Erythroblast (primary cell): ENCODE measurements at regions not wholly inside any gene's neighbourhood (a gene's known extent, or its start where the extent isn't known, plus 50 kb on each side); places are given as distances from the start of the nearest gene placed in this dataset.

ENCODE experiments used
- GATA1 ChIP-seq: IDR thresholded peaks from 2 replicates; pipeline ENCODE4 v1.6.1; 2011; ENCODE audit warnings: low read depth, mild to moderate bottlenecking, control low read depth, low read length, moderate library complexity
- POLR2A ChIP-seq: IDR thresholded peaks from 2 replicates; pipeline ENCODE4 v1.6.1; 2011; ENCODE audit warnings: mild to moderate bottlenecking, low read length

- no peak for TF ChIP-seq POLR2A
- TF ChIP-seq GATA1: no peak
These were observed 439.3 kb downstream of the USP25 start for GRCh38 chr21:16169102-16169511.
